SW480 (cell line): ENCODE measurements at regions not wholly inside any gene's neighbourhood (a gene's known extent, or its start where the extent isn't known, plus 50 kb on each side); places are given as distances from the start of the nearest gene placed in this dataset.
"Not testable (repeated sequence)": the region's sequence is repeated elsewhere in the genome, so short reads cannot be mapped to it uniquely, and the experiment has no call there.

Source experiments
- DNase-seq: peaks from one replicate; pipeline ENCODE4 v3.0.0-alpha.2; 2016; ENCODE audit warnings: low spot score

GRCh38 chr1:14392859-14393365 lies 205.6 kb upstream of the KAZN start:
- DNase-seq, result no peak

- no peak for DNase-seq
Observed at GRCh38 chr1:14396100-14396499, 202.4 kb upstream of the KAZN start.

- no peak for DNase-seq
Observed at GRCh38 chr1:14403961-14404645, 194.4 kb upstream of the KAZN start.

GRCh38 chr1:14404862-14405301 lies 193.6 kb upstream of the KAZN start:
- DNase-seq, result no peak

GRCh38 chr1:14412235-14412634 lies 186.2 kb upstream of the KAZN start:
- DNase-seq, result no peak

- no peak for DNase-seq
Observed at GRCh38 chr1:14413819-14414490, 184.5 kb upstream of the KAZN start.

GRCh38 chr1:14415396-14415795 lies 183.1 kb upstream of the KAZN start:
- no peak for DNase-seq

GRCh38 chr1:14419778-14420218 lies 178.7 kb upstream of the KAZN start:
- not testable (repeated sequence) for DNase-seq

- no peak for DNase-seq
Observed at GRCh38 chr1:14420686-14421085, 177.8 kb upstream of the KAZN start.

- no peak for DNase-seq
Observed at GRCh38 chr1:14421295-14421976, 177.0 kb upstream of the KAZN start.

- no peak for DNase-seq
Observed at GRCh38 chr1:14421977-14422609, 176.4 kb upstream of the KAZN start.

- no peak for DNase-seq
Observed at GRCh38 chr1:14424325-14425002, 174.0 kb upstream of the KAZN start.

- DNase-seq, result no peak
Observed at GRCh38 chr1:14426854-14427253, 171.6 kb upstream of the KAZN start.

GRCh38 chr1:14429577-14429976 lies 168.9 kb upstream of the KAZN start:
- DNase-seq, result no peak

- DNase-seq, result not testable (repeated sequence)
Observed at GRCh38 chr1:14432728-14433127, 165.8 kb upstream of the KAZN start.

- DNase-seq, result no peak
Observed at GRCh38 chr1:14435368-14436023, 163.0 kb upstream of the KAZN start.

- DNase-seq, result no peak
Observed at GRCh38 chr1:14437417-14437918, 161.0 kb upstream of the KAZN start.

- DNase-seq, result no peak
Observed at GRCh38 chr1:14438127-14438769, 160.2 kb upstream of the KAZN start.

- no peak for DNase-seq
Observed at GRCh38 chr1:14439015-14439414, 159.5 kb upstream of the KAZN start.

- DNase-seq, result no peak
Observed at GRCh38 chr1:14440166-14440565, 158.3 kb upstream of the KAZN start.

GRCh38 chr1:14440731-14441130 lies 157.8 kb upstream of the KAZN start:
- no peak for DNase-seq
